Stimulated activated CD8-positive, alpha-beta memory T cell treated with anti-CD3 and anti-CD28 coated beads, Interleukin-15, amount 100 ng/mL, for 24 hours (primary cell): ENCODE measurements at regions not wholly inside any gene's neighbourhood (a gene's known extent, or its start where the extent isn't known, plus 50 kb on each side); places are given as distances from the start of the nearest gene placed in this dataset.

Experiments used
- DNase-seq: peaks from one replicate; pipeline ENCODE4 v3.0.0-alpha.2; 2020; ENCODE audit warnings: low read depth

GRCh38 chr11:32200136-32200847 is 109.4 kb downstream of the RCN1 start:
- no peak for DNase-seq

GRCh38 chr11:32204751-32205150 is 113.9 kb downstream of the RCN1 start:
- DNase-seq, result no peak

GRCh38 chr11:32210556-32210955 is 119.7 kb downstream of the RCN1 start:
- no peak for DNase-seq

GRCh38 chr11:32213223-32213622 is 122.3 kb downstream of the RCN1 start:
- no peak for DNase-seq

GRCh38 chr11:32215157-32215556 is 124.3 kb downstream of the RCN1 start:
- no peak for DNase-seq

- no peak for DNase-seq
Observed at GRCh38 chr11:32216749-32217148, 125.9 kb downstream of the RCN1 start.

GRCh38 chr11:32219320-32219719 is 128.4 kb downstream of the RCN1 start:
- no peak for DNase-seq

GRCh38 chr11:32221476-32222032 is 130.7 kb downstream of the RCN1 start:
- no peak for DNase-seq

GRCh38 chr11:32224580-32224979 is 133.7 kb downstream of the RCN1 start:
- no peak for DNase-seq

GRCh38 chr11:32225571-32226285 is 134.9 kb downstream of the RCN1 start:
- no peak for DNase-seq

GRCh38 chr11:32226480-32226879 is 135.6 kb downstream of the RCN1 start:
- DNase-seq, result no peak

- DNase-seq, result no peak
Observed at GRCh38 chr11:32229576-32230240, 138.8 kb downstream of the RCN1 start.

GRCh38 chr11:32231909-32232493 is 141.1 kb downstream of the RCN1 start:
- no peak for DNase-seq

- no peak for DNase-seq
Observed at GRCh38 chr11:32232516-32232915, 141.6 kb downstream of the RCN1 start.

- no peak for DNase-seq
Observed at GRCh38 chr11:32233276-32233675, 142.4 kb downstream of the RCN1 start.

- DNase-seq, result no peak
Observed at GRCh38 chr11:32233928-32234327, 143.1 kb downstream of the RCN1 start.

- no peak for DNase-seq
Observed at GRCh38 chr11:32244453-32244852, 153.6 kb downstream of the RCN1 start.

- no peak for DNase-seq
Observed at GRCh38 chr11:32253706-32254105, 162.8 kb downstream of the RCN1 start.

GRCh38 chr11:32255841-32256240 is 165.0 kb downstream of the RCN1 start:
- no peak for DNase-seq

GRCh38 chr11:32256466-32256865 is 165.6 kb downstream of the RCN1 start:
- no peak for DNase-seq

- no peak for DNase-seq
Observed at GRCh38 chr11:32259641-32260081, 168.8 kb downstream of the RCN1 start.

GRCh38 chr11:32262367-32262766 is 171.5 kb downstream of the RCN1 start:
- DNase-seq, result no peak
